Endothelial cell of umbilical vein (primary cell): ENCODE measurements at regions not wholly inside any gene's neighbourhood (a gene's known extent, or its start where the extent isn't known, plus 50 kb on each side); places are given as distances from the start of the nearest gene placed in this dataset.

Experiments
- BruUV-seq: library from RNA; stranded (reverse); fragments of 400-500 nt; replicated peaks from 2 replicates; lab custom pipeline; 2021; lab: Mats Ljungman, UMichigan
- CTCF ChIA-PET: fragments of 300-600, 350-600 bp; sonication (Branson Sonifier 250); formaldehyde crosslinking; loops from one replicate; lab custom pipeline; 2021; ENCODE audit warnings: antibody characterized with exemption, inconsistent platforms; lab: Charles Lee
- POLR2A ChIA-PET: fragments of 300-600, 350-600 bp; sonication (Branson Sonifier 250); formaldehyde crosslinking; loops from one replicate; lab custom pipeline; 2021; ENCODE audit warnings: antibody characterized with exemption, inconsistent platforms; lab: Charles Lee
- DNase-seq: peaks from one replicate; pipeline ENCODE4 v3.0.0-alpha.2; 2011; ENCODE audit warnings: low read depth, low spot score
- FAIRE-seq: peaks from 2 replicates; lab custom pipeline; 2011; peaks lifted over from hg19 to GRCh38; lab: Jason Lieb, UNC
- H2AFZ ChIP-seq: 2 replicates; pipeline ENCODE4 v1.6.0; 2012; ENCODE audit warnings: low read depth, low read length, control low read depth, inconsistent platforms
- H3K27ac ChIP-seq: 2 replicates; pipeline ENCODE4 v1.5.1; 2011; ENCODE audit warnings: low read depth, mild to moderate bottlenecking, control low read depth, low read length, moderate library complexity; ENCODE audit not compliant: insufficient read depth
- H3K27me3 ChIP-seq, 2 experiments: 2 replicates each; pipeline versions ENCODE4 v1.6.0 to v1.6.1; 2011; ENCODE audit warnings: low read length in 2 of 2, mixed read lengths in 1 of 2; ENCODE audit not compliant: control insufficient read depth in 2 of 2, insufficient read depth in 2 of 2
- H3K36me3 ChIP-seq, 2 experiments: 2 replicates in 1 of 2; 3 replicates in 1 of 2; pipeline ENCODE4 v1.5.1; 2011; ENCODE audit warnings: low read length in 2 of 2, mild to moderate bottlenecking in 1 of 2, moderate library complexity in 1 of 2; ENCODE audit not compliant: control insufficient read depth in 2 of 2, insufficient read depth in 2 of 2; ENCODE audit errors: extremely low read depth in 1 of 2
- H3K4me1 ChIP-seq: 3 replicates; pipeline ENCODE4 v1.5.1; 2011; ENCODE audit warnings: mild to moderate bottlenecking, low read length; ENCODE audit not compliant: control insufficient read depth, insufficient read depth; ENCODE audit errors: extremely low read depth
- H3K4me2 ChIP-seq: 2 replicates; pipeline ENCODE4 v1.6.1; 2011; ENCODE audit warnings: low read length, control low read depth, mixed read lengths; ENCODE audit not compliant: insufficient read depth
- H3K4me3 ChIP-seq, 3 experiments: fragments of 200-600 bp in 1 of 3; sonication (generic), shearing (Covaris generic) in 1 of 3; replicated peaks in 1 of 3; 2 replicates each; pipeline ENCODE4 v1.5.1; 2011 to 2016; ENCODE audit warnings: control low read depth in 3 of 3, low read length in 3 of 3, mild to moderate bottlenecking in 2 of 3, inconsistent platforms in 1 of 3, low read depth in 1 of 3, moderate library complexity in 1 of 3; ENCODE audit not compliant: insufficient read depth in 1 of 3
- H3K79me2 ChIP-seq: 2 replicates; pipeline ENCODE4 v1.6.0; 2012; ENCODE audit warnings: low read length, inconsistent platforms; ENCODE audit not compliant: control insufficient read depth, insufficient read depth
- H3K9ac ChIP-seq: replicated peaks from 2 replicates; pipeline ENCODE3; 2011; ENCODE audit warnings: low read length, control low read depth; ENCODE audit not compliant: insufficient read depth; ENCODE audit errors: extremely low read depth
- H3K9me1 ChIP-seq: replicated peaks from 3 replicates; pipeline ENCODE4 v1.6.0; 2011; ENCODE audit warnings: mild to moderate bottlenecking, low read length; ENCODE audit not compliant: control insufficient read depth, insufficient read depth; ENCODE audit errors: extremely low read depth
- H3K9me3 ChIP-seq: replicated peaks from 2 replicates; pipeline ENCODE4 v1.5.1; 2012; ENCODE audit warnings: low read length, inconsistent platforms; ENCODE audit not compliant: control insufficient read depth, insufficient read depth
- H4K20me1 ChIP-seq: replicated peaks from 2 replicates; pipeline ENCODE3; 2011; ENCODE audit warnings: mild to moderate bottlenecking, low read length; ENCODE audit not compliant: control insufficient read depth, insufficient read depth; ENCODE audit errors: extremely low read depth
- CTCF ChIP-seq, 2 donors: IDR thresholded peaks; 1 replicate in 1 of 2; 2 replicates in 1 of 2; pipeline ENCODE4 v1.5.1; 2011; ENCODE audit warnings: low read length in 2 of 2, mild to moderate bottlenecking in 2 of 2, moderate library complexity in 2 of 2, control low read depth in 1 of 2, inconsistent platforms in 1 of 2, low read depth in 1 of 2; ENCODE audit not compliant: insufficient read depth in 1 of 2; ENCODE audit errors: extremely low read depth in 1 of 2
- EZH2 ChIP-seq: IDR thresholded peaks from 2 replicates; pipeline ENCODE4 v1.6.1; 2012; ENCODE audit warnings: borderline replicate concordance, low read depth, mild to moderate bottlenecking, moderate library complexity, low read length, inconsistent platforms; ENCODE audit not compliant: severe bottlenecking
- FOS ChIP-seq: IDR thresholded peaks from 2 replicates; pipeline ENCODE4 v1.6.1; 2011; ENCODE audit warnings: mild to moderate bottlenecking, low read length, moderate library complexity, borderline replicate concordance; ENCODE audit not compliant: insufficient read depth
- GATA2 ChIP-seq: IDR thresholded peaks from 2 replicates; pipeline ENCODE4 v1.7.0; 2011; ENCODE audit warnings: low read depth, mild to moderate bottlenecking, moderate library complexity, mixed read lengths, low read length; ENCODE audit not compliant: insufficient read length, insufficient read depth
- JUN ChIP-seq: IDR thresholded peaks from 2 replicates; pipeline ENCODE4 v1.6.1; 2011; ENCODE audit warnings: borderline replicate concordance, low read depth; ENCODE audit not compliant: insufficient read length, insufficient read depth
- MAX ChIP-seq: IDR thresholded peaks from 2 replicates; pipeline ENCODE4 v1.6.1; 2011; ENCODE audit not compliant: insufficient read depth, insufficient read length
- MYC ChIP-seq: IDR thresholded peaks from one replicate; pipeline ENCODE4 v1.6.1; 2011; ENCODE audit warnings: mild to moderate bottlenecking, low read depth, low read length
- POLR2A ChIP-seq: IDR thresholded peaks from 2 replicates; pipeline ENCODE4 v1.6.1; 2012; ENCODE audit warnings: low read depth, mild to moderate bottlenecking, control low read depth, low read length
- POLR2AphosphoS5 ChIP-seq: IDR thresholded peaks from 2 replicates; pipeline ENCODE4 v1.6.1; 2012; ENCODE audit warnings: low read depth, mild to moderate bottlenecking, control low read depth, low read length, moderate library complexity; ENCODE audit not compliant: insufficient read depth
- dilution Hi-C: fragments of 300-500 bp; cut with MboI; formaldehyde crosslinking; loops from one replicate; pipeline ENCODE4 v1.15.0; 2019; ENCODE audit warnings: low sequenced_read_pairs; ENCODE audit not compliant: extremely low pct_ligation_motif_present
- intact Hi-C: fragments of 100-400 bp; cut with micrococcal nuclease; formaldehyde crosslinking; loops from one replicate; pipeline ENCODE4 v1.10.0; 2022

- Histone ChIP-seq H3K4me2 (no peak overlapping the region), H4K20me1 (no peaks in the 10 kb centered on the region), H3K4me1 (no peaks in the 10 kb centered on the region), H3K27ac (no peak overlapping the region), H3K36me3 (no peaks in the 10 kb centered on the region), H3K27me3 (peaks cover 0 to 3% of the 10 kb centered on the region in 2 experiments), H3K4me3 (no peak overlapping the region), H3K9ac (no peak overlapping the region), H3K9me1 (no peaks in the 10 kb centered on the region), H3K9me3 (no peaks in the 10 kb centered on the region), H2AFZ (no peak overlapping the region), H3K79me2 (no peaks in the 10 kb centered on the region)
- FAIRE-seq (no peak), DNase-seq (no peak)
- dilution Hi-C loops: no loop called here
- POLR2A ChIA-PET: no interaction called here
- CTCF ChIA-PET: interaction anchor here (0.7 to 2.6 kb wide), 2 partner anchors 15 to 230 kb away, joined by 3 to 5 read pairs; no protein-coding TSS in a partner anchor
- no TSS peak for BruUV-seq
- TF ChIP-seq EZH2: no peak
- no peak for TF ChIP-seq CTCF (IDR thresholded peaks at IDR 0.05; ENCODE audit: extremely low read depth in 1 of 2, insufficient read depth in 1 of 2, low read depth in 1 of 2, low read length in 2 of 2)
- intact Hi-C loops: no loop called here
Observed at GRCh38 chr1:116255486-116256285, 117.4 kb upstream of the ATP1A1 start.

GRCh38 chr1:116256286-116256649, 116.8 kb upstream of the ATP1A1 start:
- Histone ChIP-seq H3K79me2 (no peaks in the 10 kb centered on the region), H3K36me3 (no peaks in the 10 kb centered on the region), H3K27me3 (peaks cover 0 to 8% of the 10 kb centered on the region in 2 experiments), H4K20me1 (no peaks in the 10 kb centered on the region), H3K4me2 (no peak overlapping the region), H3K9me1 (no peaks in the 10 kb centered on the region), H3K27ac (no peak overlapping the region), H2AFZ (no peak overlapping the region), H3K9ac (no peak overlapping the region), H3K4me3 (no peak overlapping the region), H3K9me3 (no peaks in the 10 kb centered on the region), H3K4me1 (no peaks in the 10 kb centered on the region)
- no peak for DNase-seq
- no peak for FAIRE-seq
- ChIA-PET POLR2A (no interaction called here), CTCF (interaction anchor here (2.6 kb wide), 1 partner anchor 229 kb away, joined by 5 read pairs; no protein-coding TSS in a partner anchor)
- BruUV-seq: no TSS peak
- intact Hi-C loops: no loop called here
- no peak for TF ChIP-seq POLR2A
- no peak for TF ChIP-seq MYC
- no peak for TF ChIP-seq GATA2
- no peak for TF ChIP-seq CTCF (IDR thresholded peaks at IDR 0.05; ENCODE audit: extremely low read depth in 1 of 2, insufficient read depth in 1 of 2, low read depth in 1 of 2, low read length in 2 of 2)
- no peak for TF ChIP-seq EZH2
- TF ChIP-seq FOS: no peak
- no peak for TF ChIP-seq JUN
- no peak for TF ChIP-seq POLR2AphosphoS5
- TF ChIP-seq MAX: no peak
- dilution Hi-C loops: no loop called here
